ENCODE measurements at regions not wholly inside any gene's neighbourhood (a gene's known extent, or its start where the extent isn't known, plus 50 kb on each side); places are given as distances from the start of the nearest gene placed in this dataset.

DNA sequence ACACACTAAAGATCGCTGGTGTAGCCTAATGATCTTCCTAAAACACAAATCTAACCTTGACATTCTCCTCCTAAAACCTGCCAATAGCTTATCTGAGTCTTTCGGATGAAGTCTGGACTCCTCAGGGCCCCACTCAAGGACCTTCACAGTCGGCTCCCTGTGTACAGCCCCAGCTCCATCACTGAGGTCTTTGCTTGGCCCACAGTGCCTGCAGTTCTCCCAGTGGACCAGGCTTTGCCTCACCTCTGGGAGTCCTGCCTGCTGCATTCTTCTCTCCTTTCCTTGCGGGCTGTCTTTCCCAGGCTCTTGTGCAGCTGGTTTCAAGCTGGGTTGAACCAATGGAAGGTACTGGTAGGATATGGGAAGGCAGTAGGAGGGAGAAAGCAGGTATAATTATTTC is 122.6 kb upstream of the FERMT1 start:
- TF ChIP-seq, protein P1, sequence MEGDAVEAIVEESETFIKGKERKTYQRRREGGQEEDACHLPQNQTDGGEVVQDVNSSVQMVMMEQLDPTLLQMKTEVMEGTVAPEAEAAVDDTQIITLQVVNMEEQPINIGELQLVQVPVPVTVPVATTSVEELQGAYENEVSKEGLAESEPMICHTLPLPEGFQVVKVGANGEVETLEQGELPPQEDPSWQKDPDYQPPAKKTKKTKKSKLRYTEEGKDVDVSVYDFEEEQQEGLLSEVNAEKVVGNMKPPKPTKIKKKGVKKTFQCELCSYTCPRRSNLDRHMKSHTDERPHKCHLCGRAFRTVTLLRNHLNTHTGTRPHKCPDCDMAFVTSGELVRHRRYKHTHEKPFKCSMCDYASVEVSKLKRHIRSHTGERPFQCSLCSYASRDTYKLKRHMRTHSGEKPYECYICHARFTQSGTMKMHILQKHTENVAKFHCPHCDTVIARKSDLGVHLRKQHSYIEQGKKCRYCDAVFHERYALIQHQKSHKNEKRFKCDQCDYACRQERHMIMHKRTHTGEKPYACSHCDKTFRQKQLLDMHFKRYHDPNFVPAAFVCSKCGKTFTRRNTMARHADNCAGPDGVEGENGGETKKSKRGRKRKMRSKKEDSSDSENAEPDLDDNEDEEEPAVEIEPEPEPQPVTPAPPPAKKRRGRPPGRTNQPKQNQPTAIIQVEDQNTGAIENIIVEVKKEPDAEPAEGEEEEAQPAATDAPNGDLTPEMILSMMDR (IDR thresholded peaks at IDR 0.05; ENCODE audit: extremely low read depth, insufficient read depth, missing control alignments): no peak
- no peak for DNase-seq (ENCODE audit: low spot score)
- in situ Hi-C loops (cut with MboI; ENCODE audit: low pct_unique_long_range_greater_than_20kb, low sequenced_read_pairs, unreplicated experiment): no loop called here

DNA sequence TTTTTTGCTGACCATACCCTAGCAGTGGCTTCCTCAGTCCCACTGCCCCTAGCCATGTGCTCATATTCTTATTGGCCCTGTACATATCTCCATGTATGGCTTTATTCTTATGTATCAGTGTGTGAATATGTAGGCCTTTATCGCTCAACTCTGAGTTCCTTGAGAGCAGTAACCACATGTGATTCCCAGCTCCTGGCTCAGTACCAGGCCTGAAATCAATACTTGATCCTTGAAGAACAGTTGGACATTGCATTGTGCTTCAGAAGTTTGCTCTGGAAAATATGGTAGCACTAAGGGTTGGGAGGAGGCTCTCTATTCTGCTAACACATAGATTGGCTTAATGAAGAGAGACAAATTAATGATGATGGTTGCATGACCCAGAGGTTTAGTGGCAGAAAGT is 118.8 kb upstream of the FERMT1 start:
- TF ChIP-seq, protein P1 (IDR thresholded peaks at IDR 0.05; ENCODE audit: extremely low read depth, insufficient read depth, missing control alignments): no peak
- no peak for DNase-seq (ENCODE audit: low spot score)
- in situ Hi-C loops (cut with MboI; ENCODE audit: low pct_unique_long_range_greater_than_20kb, low sequenced_read_pairs, unreplicated experiment): no loop called here

DNA sequence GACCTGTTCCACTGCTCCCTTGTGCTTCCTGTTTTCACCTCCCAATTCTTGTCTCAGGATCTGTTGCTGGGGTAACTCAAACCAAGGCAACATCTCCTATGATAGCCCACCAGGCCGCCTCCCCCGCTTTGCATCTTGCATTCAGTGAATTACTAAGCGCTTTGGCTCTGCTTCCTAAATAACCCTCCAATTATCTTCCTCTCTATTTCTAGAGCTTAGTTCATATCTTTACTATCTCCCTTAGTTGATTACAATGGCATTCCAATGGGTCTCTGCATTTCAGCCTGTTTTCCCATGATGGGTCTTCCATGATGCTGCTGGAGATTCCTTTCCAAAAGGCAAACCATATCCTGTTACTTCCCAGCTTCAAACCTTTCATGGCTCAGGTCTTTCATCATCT is 117.2 kb upstream of the FERMT1 start:
- in situ Hi-C loops (cut with MboI; ENCODE audit: low pct_unique_long_range_greater_than_20kb, low sequenced_read_pairs, unreplicated experiment): no loop called here
- DNase-seq (ENCODE audit: low spot score): no peak
- TF ChIP-seq, protein P1 (IDR thresholded peaks at IDR 0.05; ENCODE audit: extremely low read depth, insufficient read depth, missing control alignments): no peak

DNA sequence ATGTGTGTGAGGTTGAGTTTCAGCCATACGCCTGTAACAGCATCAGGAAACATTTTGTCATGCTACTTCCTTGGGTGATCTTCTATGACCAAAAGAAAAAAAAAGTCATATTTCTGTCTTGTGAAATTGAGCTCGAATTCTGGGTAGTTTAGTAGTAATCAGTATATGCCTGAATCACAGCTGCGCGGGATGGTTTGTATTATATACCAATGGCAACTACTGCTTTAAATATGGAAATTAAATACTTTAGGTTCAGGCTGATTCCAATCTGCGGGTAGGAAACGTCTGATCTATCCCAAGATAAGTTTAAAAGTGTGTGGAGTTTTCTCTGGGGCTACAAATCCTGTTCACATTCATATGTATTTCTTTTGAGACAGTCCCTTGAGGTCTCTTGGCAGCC is 115.6 kb upstream of the FERMT1 start:
- no peak for DNase-seq (ENCODE audit: low spot score)
- in situ Hi-C loops (cut with MboI; ENCODE audit: low pct_unique_long_range_greater_than_20kb, low sequenced_read_pairs, unreplicated experiment): no loop called here
- TF ChIP-seq, protein P1 (IDR thresholded peaks at IDR 0.05; ENCODE audit: extremely low read depth, insufficient read depth, missing control alignments): no peak

DNA sequence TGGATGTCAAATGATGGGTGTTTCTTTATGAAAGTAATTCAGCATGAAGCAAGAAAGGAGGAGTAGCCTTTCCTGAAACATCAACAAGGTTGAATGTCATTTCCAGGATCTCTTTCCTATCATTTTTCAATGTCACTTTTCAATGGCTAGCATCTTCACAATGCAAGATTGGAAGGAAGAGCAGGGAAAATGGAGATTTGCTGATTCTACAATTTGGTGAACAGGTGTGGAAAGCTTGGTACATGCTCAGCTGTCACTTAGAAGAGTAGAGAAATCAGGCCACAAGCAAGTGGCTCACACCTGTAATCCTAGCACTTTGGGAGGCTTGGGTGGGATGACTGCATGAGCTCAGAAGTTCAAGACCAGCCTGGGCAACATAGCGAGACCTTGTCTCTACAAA is 112.7 kb upstream of the FERMT1 start:
- DNase-seq (ENCODE audit: low spot score): no peak
- TF ChIP-seq, protein P1 (IDR thresholded peaks at IDR 0.05; ENCODE audit: extremely low read depth, insufficient read depth, missing control alignments): no peak
- in situ Hi-C loops (cut with MboI; ENCODE audit: low pct_unique_long_range_greater_than_20kb, low sequenced_read_pairs, unreplicated experiment): no loop called here

DNA sequence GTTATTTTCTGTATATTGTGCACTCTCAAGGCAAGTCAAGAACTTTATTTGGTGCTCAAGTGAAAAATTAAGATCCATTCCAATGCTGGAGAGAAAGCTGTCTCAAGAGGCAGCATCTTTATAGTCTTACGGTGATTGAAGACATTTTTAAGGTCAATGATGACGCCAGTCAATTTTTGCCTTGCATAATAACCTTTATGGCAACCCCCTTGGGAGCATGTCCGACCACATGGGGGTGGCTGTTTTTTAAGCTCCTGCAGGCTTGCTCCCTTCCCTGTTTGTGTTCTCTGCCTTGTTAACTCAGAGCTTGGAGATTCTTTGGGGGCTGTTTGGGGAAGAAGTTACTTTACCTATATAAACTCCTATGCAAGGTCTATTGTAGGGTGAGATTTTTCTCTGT is 109.6 kb upstream of the FERMT1 start:
- in situ Hi-C loops (cut with MboI; ENCODE audit: low pct_unique_long_range_greater_than_20kb, low sequenced_read_pairs, unreplicated experiment): no loop called here
- TF ChIP-seq, protein P1 (IDR thresholded peaks at IDR 0.05; ENCODE audit: extremely low read depth, insufficient read depth, missing control alignments): no peak
- no peak for DNase-seq (ENCODE audit: low spot score)

DNA sequence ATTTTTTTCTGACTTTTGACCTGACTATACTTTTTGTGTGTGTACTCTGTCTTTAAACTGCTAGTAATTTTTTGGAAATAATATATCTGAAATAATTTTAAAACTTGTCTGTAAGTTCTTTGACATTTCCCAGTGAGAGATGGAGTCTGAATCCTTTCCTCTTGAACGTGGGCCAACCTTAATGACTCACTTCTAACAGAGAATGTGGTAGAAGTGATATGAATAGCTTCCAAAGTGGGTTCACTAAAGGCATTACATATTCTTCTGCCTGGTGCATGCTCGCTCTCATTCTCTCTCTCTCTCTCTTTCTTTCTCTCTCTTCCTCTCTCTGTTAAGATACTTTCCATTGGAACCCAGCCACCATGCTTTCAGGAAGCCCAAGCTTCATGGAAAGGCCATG is 108.7 kb upstream of the FERMT1 start:
- in situ Hi-C loops (cut with MboI; ENCODE audit: low pct_unique_long_range_greater_than_20kb, low sequenced_read_pairs, unreplicated experiment): no loop called here
- DNase-seq (ENCODE audit: low spot score): no peak
- TF ChIP-seq, protein P1 (IDR thresholded peaks at IDR 0.05; ENCODE audit: extremely low read depth, insufficient read depth, missing control alignments): no peak

Data from GM13977 (cell line).